Natural killer cell (primary cell): ENCODE measurements at regions not wholly inside any gene's neighbourhood (a gene's known extent, or its start where the extent isn't known, plus 50 kb on each side); places are given as distances from the start of the nearest gene placed in this dataset.

Source experiments
- ATAC-seq, 3 donors: fragments of 150-1000 bp in 2 of 3; fragments of 200-7000 bp in 1 of 3; cut with Tn5 transposase; 1 replicate in 1 of 3; 2 replicates in 2 of 3; pipeline ENCODE4 v1.10.0; 2021; ENCODE audit warnings: mild to moderate bottlenecking in 2 of 3, moderate library complexity in 2 of 3
- DNase-seq, 2 donors: peaks; one replicate each; pipeline versions ENCODE4 v3.0.0 to v3.0.0-alpha.2; 2013 to 2021; ENCODE audit warnings: mixed read lengths in 1 of 2
- H3K27ac ChIP-seq: one replicate; pipeline ENCODE4 v1.5.1; 2013; ENCODE audit warnings: mild to moderate bottlenecking, low read length
- H3K27me3 ChIP-seq: one replicate; pipeline ENCODE4 v1.6.1; 2013; ENCODE audit warnings: low read length; ENCODE audit not compliant: control insufficient read depth, insufficient read depth
- H3K36me3 ChIP-seq: one replicate; pipeline ENCODE4 v1.6.1; 2013; ENCODE audit warnings: low read length; ENCODE audit not compliant: control insufficient read depth, insufficient read depth
- H3K4me1 ChIP-seq: one replicate; pipeline ENCODE4 v1.6.1; 2013; ENCODE audit warnings: low read length; ENCODE audit not compliant: control insufficient read depth, insufficient read depth
- H3K4me3 ChIP-seq: one replicate; pipeline ENCODE4 v1.5.1; 2013; ENCODE audit warnings: low read length
- H3K9me3 ChIP-seq: one replicate; pipeline ENCODE4 v1.6.1; 2013; ENCODE audit warnings: low read length; ENCODE audit not compliant: control insufficient read depth, insufficient read depth
- H3K27ac Mint-ChIP-seq, 2 donors: one replicate each; pipeline ENCODE4 v1.8.0; 2022; ENCODE audit warnings: mild to moderate bottlenecking in 2 of 2, mixed read lengths in 2 of 2, moderate library complexity in 1 of 2
- H3K27me3 Mint-ChIP-seq, 2 donors: one replicate each; pipeline ENCODE4 v1.8.0; 2022; ENCODE audit warnings: low read depth in 2 of 2, mixed read lengths in 2 of 2
- H3K36me3 Mint-ChIP-seq: one replicate; pipeline ENCODE4 v1.8.0; 2022; ENCODE audit warnings: mixed read lengths
- H3K4me1 Mint-ChIP-seq, 2 donors: one replicate each; pipeline ENCODE4 v1.8.0; 2022; ENCODE audit warnings: mixed read lengths in 2 of 2
- H3K4me3 Mint-ChIP-seq: one replicate; pipeline ENCODE4 v1.8.0; 2022; ENCODE audit warnings: mild to moderate bottlenecking, moderate library complexity, mixed read lengths
- H3K9me3 Mint-ChIP-seq, 2 donors: one replicate each; pipeline ENCODE4 v1.8.0; 2022; ENCODE audit warnings: mixed read lengths in 2 of 2
- CTCF ChIP-seq: fragments of 200-600 bp; IDR thresholded peaks from one replicate; pipeline ENCODE4 v1.8.0; 2022; ENCODE audit warnings: antibody characterized with exemption
- WGBS: methylation state at CpG from one replicate; pipeline ENCODE4 v1.1.7; 2013; ENCODE audit warnings: missing lambda C conversion rate; ENCODE audit not compliant: insufficient coverage; 5-methylcytosine and 5-hydroxymethylcytosine counted together
- intact Hi-C: fragments of 100-400 bp; cut with micrococcal nuclease; formaldehyde crosslinking; loops from one replicate; pipeline ENCODE4 v1.14.2; 2022

GRCh38 chr2:138430181-138430580 is 71.4 kb upstream of the SPOPL start:
- no peaks in the 10 kb centered on the region for H3K4me1 ChIP-seq
- H3K36me3 Mint-ChIP-seq = peaks cover 14% of the 10 kb centered on the region
- no peak overlapping the region for H3K27ac ChIP-seq
- TF ChIP-seq CTCF = no peak
- peaks cover 3 to 6% of the 10 kb centered on the region in 2 donors for H3K9me3 Mint-ChIP-seq
- H3K4me3 Mint-ChIP-seq = no peak overlapping the region
- no CpG with 5 or more reads among the region's 3 CpGs for WGBS
- H3K36me3 ChIP-seq = no peaks in the 10 kb centered on the region
- no peak overlapping the region for H3K4me3 ChIP-seq
- no peak for ATAC-seq
- no peak overlapping the region for H3K27ac Mint-ChIP-seq
- no peak for DNase-seq
- peaks cover 13% of the 10 kb centered on the region for H3K9me3 ChIP-seq
- H3K4me1 Mint-ChIP-seq = no peaks in the 10 kb centered on the region
- no peaks in the 10 kb centered on the region for H3K27me3 ChIP-seq
- intact Hi-C loops = no loop called here
- H3K27me3 Mint-ChIP-seq = no peaks in the 10 kb centered on the region

- Mint-ChIP-seq H3K9me3 (peaks cover 0 to 2% of the 10 kb centered on the region in 2 donors), H3K36me3 (no peaks in the 10 kb centered on the region), H3K27ac (no peak overlapping the region), H3K27me3 (no peaks in the 10 kb centered on the region), H3K4me1 (no peaks in the 10 kb centered on the region), H3K4me3 (no peak overlapping the region)
- TF ChIP-seq CTCF = no peak
- intact Hi-C loops = no loop called here
- H3K36me3 ChIP-seq = no peaks in the 10 kb centered on the region
- H3K27me3 ChIP-seq = no peaks in the 10 kb centered on the region
- no peak overlapping the region for H3K27ac ChIP-seq
- WGBS = 43% methylated on average over 1 of the region's 2 CpGs
- H3K4me3 ChIP-seq = no peak overlapping the region
- H3K9me3 ChIP-seq = peaks cover 3% of the 10 kb centered on the region
- no peaks in the 10 kb centered on the region for H3K4me1 ChIP-seq
- DNase-seq (no peak), ATAC-seq (no peak)
These were observed 68.6 kb upstream of the SPOPL start for GRCh38 chr2:138432971-138433370.

- H3K27ac ChIP-seq = no peak overlapping the region
- no peak for TF ChIP-seq CTCF
- no peaks in the 10 kb centered on the region for H3K9me3 ChIP-seq
- H3K27me3 Mint-ChIP-seq = no peaks in the 10 kb centered on the region
- H3K27me3 ChIP-seq = no peaks in the 10 kb centered on the region
- no peaks in the 10 kb centered on the region for H3K36me3 ChIP-seq
- H3K27ac Mint-ChIP-seq = no peak overlapping the region
- ATAC-seq = no peak
- WGBS = 90% methylated on average over 7 of the region's 8 CpGs
- no peak overlapping the region for H3K4me3 Mint-ChIP-seq
- H3K9me3 Mint-ChIP-seq = peaks cover 0 to 2% of the 10 kb centered on the region in 2 donors
- H3K36me3 Mint-ChIP-seq = no peaks in the 10 kb centered on the region
- intact Hi-C loops = no loop called here
- no peaks in the 10 kb centered on the region for H3K4me1 ChIP-seq
- H3K4me3 ChIP-seq = no peak overlapping the region
- no peaks in the 10 kb centered on the region for H3K4me1 Mint-ChIP-seq
- no peak for DNase-seq
These were observed 67.3 kb upstream of the SPOPL start for GRCh38 chr2:138433995-138434951.
